ENCODE measurements at regions not wholly inside any gene's neighbourhood (a gene's known extent, or its start where the extent isn't known, plus 50 kb on each side); places are given as distances from the start of the nearest gene placed in this dataset.

GRCh38 chr1:193404236-193404635, 217.8 kb upstream of the B3GALT2 start:
- TF ChIP-seq, protein P1, sequence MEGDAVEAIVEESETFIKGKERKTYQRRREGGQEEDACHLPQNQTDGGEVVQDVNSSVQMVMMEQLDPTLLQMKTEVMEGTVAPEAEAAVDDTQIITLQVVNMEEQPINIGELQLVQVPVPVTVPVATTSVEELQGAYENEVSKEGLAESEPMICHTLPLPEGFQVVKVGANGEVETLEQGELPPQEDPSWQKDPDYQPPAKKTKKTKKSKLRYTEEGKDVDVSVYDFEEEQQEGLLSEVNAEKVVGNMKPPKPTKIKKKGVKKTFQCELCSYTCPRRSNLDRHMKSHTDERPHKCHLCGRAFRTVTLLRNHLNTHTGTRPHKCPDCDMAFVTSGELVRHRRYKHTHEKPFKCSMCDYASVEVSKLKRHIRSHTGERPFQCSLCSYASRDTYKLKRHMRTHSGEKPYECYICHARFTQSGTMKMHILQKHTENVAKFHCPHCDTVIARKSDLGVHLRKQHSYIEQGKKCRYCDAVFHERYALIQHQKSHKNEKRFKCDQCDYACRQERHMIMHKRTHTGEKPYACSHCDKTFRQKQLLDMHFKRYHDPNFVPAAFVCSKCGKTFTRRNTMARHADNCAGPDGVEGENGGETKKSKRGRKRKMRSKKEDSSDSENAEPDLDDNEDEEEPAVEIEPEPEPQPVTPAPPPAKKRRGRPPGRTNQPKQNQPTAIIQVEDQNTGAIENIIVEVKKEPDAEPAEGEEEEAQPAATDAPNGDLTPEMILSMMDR (IDR thresholded peaks at IDR 0.05; ENCODE audit: borderline replicate concordance, insufficient read depth, low read depth, low read length) = no peak
- H3K4me3 ChIP-seq (ENCODE audit: low read depth, low read length) = no peak overlapping the region

DNA sequence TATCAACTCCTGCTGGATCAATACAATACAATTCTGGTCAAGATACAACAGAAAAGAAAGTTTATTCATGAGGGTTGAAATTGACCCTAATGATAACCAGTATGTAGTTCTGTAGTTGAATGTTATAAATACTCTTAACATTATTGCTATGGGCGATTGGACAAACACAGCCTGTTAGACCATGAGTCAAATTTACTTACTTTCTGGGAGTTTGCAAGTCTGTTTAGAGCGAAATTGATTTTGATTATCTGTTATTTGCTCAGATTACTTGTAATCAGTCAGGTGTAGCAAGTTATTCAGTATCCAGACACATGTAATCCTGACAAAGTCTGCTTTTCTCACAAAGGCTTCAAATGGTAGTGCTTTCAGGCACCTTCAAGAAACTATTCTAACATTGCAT, 216.6 kb upstream of the B3GALT2 start:
- TF ChIP-seq, protein P1 (IDR thresholded peaks at IDR 0.05; ENCODE audit: borderline replicate concordance, insufficient read depth, low read depth, low read length) = no peak
- no peak overlapping the region for H3K4me3 ChIP-seq (ENCODE audit: low read depth, low read length)

DNA sequence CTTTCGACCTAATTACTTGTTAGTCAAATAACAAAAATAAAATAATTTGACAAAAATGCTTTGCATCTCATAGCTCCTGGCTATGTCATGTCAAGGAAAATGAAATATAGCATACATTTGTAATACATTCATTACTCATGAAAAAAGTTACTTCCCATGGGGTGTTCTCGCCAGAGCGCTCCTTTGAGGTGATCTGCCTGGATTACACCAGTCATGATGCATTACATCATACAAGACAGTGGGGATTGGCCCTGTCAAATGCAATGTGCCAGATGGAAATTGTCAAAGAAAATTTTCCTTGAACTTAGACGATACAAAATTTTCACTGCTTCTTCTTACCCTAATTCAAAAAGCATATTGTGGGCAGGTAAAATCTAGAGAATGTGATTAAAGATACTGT, 215.6 kb upstream of the B3GALT2 start:
- TF ChIP-seq, protein P1 (IDR thresholded peaks at IDR 0.05; ENCODE audit: borderline replicate concordance, insufficient read depth, low read depth, low read length) = no peak
- no peak overlapping the region for H3K4me3 ChIP-seq (ENCODE audit: low read depth, low read length)

- TF ChIP-seq, protein P1 (IDR thresholded peaks at IDR 0.05; ENCODE audit: borderline replicate concordance, insufficient read depth, low read depth, low read length) = no peak
- H3K4me3 ChIP-seq (ENCODE audit: low read depth, low read length) = no peak overlapping the region
These were observed 207.9 kb upstream of the B3GALT2 start for GRCh38 chr1:193394336-193394735.

DNA sequence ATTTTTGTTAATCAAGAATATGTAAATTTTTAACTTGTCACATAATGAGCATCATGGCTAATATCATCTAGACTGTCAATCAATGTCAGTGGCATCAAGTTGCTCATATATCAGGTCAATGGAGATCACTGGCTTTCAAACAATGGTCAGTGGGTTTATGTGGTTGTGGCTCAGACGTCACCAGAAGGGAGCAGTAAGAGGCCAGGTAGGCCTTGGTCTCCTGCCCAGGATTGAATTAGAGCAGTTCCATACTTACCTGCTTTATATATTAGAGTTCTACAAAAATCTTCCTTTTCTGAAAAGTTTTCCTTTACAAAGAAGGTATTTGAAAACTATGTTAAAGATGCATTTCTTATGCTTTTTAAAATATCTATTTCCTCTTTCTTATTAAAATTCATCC, 206.3 kb upstream of the B3GALT2 start:
- TF ChIP-seq, protein P1 (IDR thresholded peaks at IDR 0.05; ENCODE audit: borderline replicate concordance, insufficient read depth, low read depth, low read length) = no peak
- H3K4me3 ChIP-seq (ENCODE audit: low read depth, low read length) = no peak overlapping the region

DNA sequence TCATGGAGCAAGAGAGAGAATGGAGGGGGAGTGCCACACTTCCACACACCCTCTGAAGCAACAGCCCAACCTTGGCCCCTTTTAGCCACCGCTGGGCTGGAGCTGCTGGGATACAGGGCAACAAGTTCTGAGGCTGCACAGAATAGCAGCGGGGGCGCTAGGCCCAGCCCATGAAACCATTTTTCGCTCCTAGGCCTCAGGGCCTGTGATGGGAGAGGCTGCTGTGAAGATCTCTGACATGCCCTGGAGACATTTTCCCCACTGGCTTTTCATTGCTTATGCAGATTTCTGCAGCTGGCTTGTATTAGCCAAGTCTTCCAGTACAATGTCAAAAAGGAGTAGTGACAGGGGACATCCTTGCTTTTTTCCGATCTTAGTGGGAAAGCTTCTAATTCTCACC, 202.3 kb upstream of the B3GALT2 start:
- H3K4me3 ChIP-seq (ENCODE audit: low read depth, low read length) = no peak overlapping the region
- TF ChIP-seq, protein P1 (IDR thresholded peaks at IDR 0.05; ENCODE audit: borderline replicate concordance, insufficient read depth, low read depth, low read length) = no peak

- TF ChIP-seq, protein P1 (IDR thresholded peaks at IDR 0.05; ENCODE audit: borderline replicate concordance, insufficient read depth, low read depth, low read length) = no peak
These were observed 201.8 kb upstream of the B3GALT2 start for GRCh38 chr1:193388165-193388564.

More at GRCh38 chr1:193388165-193388564, 201.8 kb upstream of the B3GALT2 start:
- no peak overlapping the region for H3K4me3 ChIP-seq (ENCODE audit: low read depth, low read length)

All from GM12875 (cell line).